ENCODE measurements at regions not wholly inside any gene's neighbourhood (a gene's known extent, or its start where the extent isn't known, plus 50 kb on each side); places are given as distances from the start of the nearest gene placed in this dataset.

DNA sequence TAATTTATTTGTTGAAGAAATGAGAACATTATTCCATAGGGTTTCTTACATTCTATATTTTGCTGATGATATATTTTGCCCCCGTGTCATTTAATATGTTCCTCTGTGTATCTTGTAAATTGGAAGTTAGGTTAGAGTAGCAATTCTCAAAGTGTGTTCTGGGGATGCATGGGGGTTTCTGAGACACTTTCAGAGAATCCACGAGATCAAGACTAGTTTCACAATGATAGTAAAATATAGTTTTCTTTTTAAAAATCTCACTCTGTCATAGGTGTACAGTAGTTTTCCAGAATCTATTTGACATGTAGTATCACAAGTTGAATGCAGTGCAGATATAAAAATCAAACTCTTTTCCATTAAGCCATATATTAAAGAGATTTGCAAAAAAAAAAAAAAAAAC, 488.6 kb upstream of the SGCD start (continued):
- TF ChIP-seq PHF8 (IDR thresholded peaks at IDR 0.05; ENCODE audit: borderline replicate concordance, low read length) (no peak), GABPA (tag; conservative IDR thresholded peaks at IDR 0.05; ENCODE audit: low read depth) (no peak), PYGO2 (tag; IDR thresholded peaks at IDR 0.05) (no peak), NR1H2 (CRISPR knock-in tag; IDR thresholded peaks at IDR 0.05) (no peak), RFX7 (CRISPR knock-in tag; IDR thresholded peaks at IDR 0.05) (no peak), TAF15 (IDR thresholded peaks at IDR 0.05; ENCODE audit: low read depth, low read length) (no peak), ELF4 (CRISPR knock-in tag; IDR thresholded peaks at IDR 0.05) (no peak), TAF1 (IDR thresholded peaks at IDR 0.05; ENCODE audit: control insufficient read depth, extremely low read depth, insufficient read depth, low read length, severe bottlenecking) (no peak), ZNF124 (CRISPR knock-in tag; IDR thresholded peaks at IDR 0.05) (no peak), L3MBTL2 (IDR thresholded peaks at IDR 0.05) (no peak)
- TF ChIP-seq, protein P1, sequence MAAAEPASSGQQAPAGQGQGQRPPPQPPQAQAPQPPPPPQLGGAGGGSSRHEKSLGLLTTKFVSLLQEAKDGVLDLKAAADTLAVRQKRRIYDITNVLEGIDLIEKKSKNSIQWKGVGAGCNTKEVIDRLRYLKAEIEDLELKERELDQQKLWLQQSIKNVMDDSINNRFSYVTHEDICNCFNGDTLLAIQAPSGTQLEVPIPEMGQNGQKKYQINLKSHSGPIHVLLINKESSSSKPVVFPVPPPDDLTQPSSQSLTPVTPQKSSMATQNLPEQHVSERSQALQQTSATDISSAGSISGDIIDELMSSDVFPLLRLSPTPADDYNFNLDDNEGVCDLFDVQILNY (CRISPR knock-in tag; IDR thresholded peaks at IDR 0.05), result no peak
- TF ChIP-seq, protein P2, sequence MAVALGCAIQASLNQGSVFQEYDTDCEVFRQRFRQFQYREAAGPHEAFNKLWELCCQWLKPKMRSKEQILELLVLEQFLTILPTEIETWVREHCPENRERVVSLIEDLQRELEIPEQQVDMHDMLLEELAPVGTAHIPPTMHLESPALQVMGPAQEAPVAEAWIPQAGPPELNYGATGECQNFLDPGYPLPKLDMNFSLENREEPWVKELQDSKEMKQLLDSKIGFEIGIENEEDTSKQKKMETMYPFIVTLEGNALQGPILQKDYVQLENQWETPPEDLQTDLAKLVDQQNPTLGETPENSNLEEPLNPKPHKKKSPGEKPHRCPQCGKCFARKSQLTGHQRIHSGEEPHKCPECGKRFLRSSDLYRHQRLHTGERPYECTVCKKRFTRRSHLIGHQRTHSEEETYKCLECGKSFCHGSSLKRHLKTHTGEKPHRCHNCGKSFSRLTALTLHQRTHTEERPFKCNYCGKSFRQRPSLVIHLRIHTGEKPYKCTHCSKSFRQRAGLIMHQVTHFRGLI (CRISPR knock-in tag; IDR thresholded peaks at IDR 0.05), result no peak
